PC-9 (cell line): ENCODE measurements at regions not wholly inside any gene's neighbourhood (a gene's known extent, or its start where the extent isn't known, plus 50 kb on each side); places are given as distances from the start of the nearest gene placed in this dataset.

Experiments
- BruUV-seq: library from RNA; stranded (reverse); fragments of 400-500 nt; replicated peaks from 2 replicates; lab custom pipeline; 2021; lab: Mats Ljungman, UMichigan
- CTCF ChIA-PET: fragments of 300-600 bp; sonication (Branson Sonifier 250); formaldehyde crosslinking; loops from one replicate; lab custom pipeline; 2022; ENCODE audit warnings: antibody characterized with exemption; lab: Charles Lee
- POLR2A ChIA-PET: fragments of 300-600 bp; sonication (Branson Sonifier 250); formaldehyde crosslinking; loops from one replicate; lab custom pipeline; 2022; ENCODE audit warnings: antibody characterized with exemption; ENCODE audit not compliant: unreplicated experiment; lab: Charles Lee
- DNase-seq, 2 experiments: peaks; one replicate each; pipeline versions ENCODE4 v3.0.0 to v3.0.0-alpha.2; 2015 to 2022; ENCODE audit warnings: mixed read lengths in 1 of 2
- H2AFZ ChIP-seq: fragments of 200-600 bp; sonication (generic); 2 replicates; pipeline ENCODE4 v1.8.1; 2017; ENCODE audit warnings: antibody characterized with exemption
- H3F3A ChIP-seq: fragments of 200-600 bp; sonication (generic); 2 replicates; pipeline ENCODE4 v1.8.1; 2017; ENCODE audit warnings: antibody characterized with exemption, mild to moderate bottlenecking, low read depth; ENCODE audit not compliant: insufficient read depth
- H3K27ac ChIP-seq: fragments of 200-600 bp; sonication (generic); 2 replicates; pipeline ENCODE4 v1.6.1; 2016; ENCODE audit warnings: mixed run types
- H3K27me3 ChIP-seq: fragments of 200-600 bp; sonication (generic); 2 replicates; pipeline ENCODE4 v1.6.1; 2016; ENCODE audit warnings: low read depth, mixed run types; ENCODE audit not compliant: insufficient read depth
- H3K36me3 ChIP-seq: fragments of 200-600 bp; sonication (generic); 2 replicates; pipeline ENCODE4 v1.6.1; 2016; ENCODE audit warnings: low read depth, mixed run types
- H3K4me1 ChIP-seq: fragments of 200-600 bp; sonication (generic); replicated peaks from 2 replicates; pipeline ENCODE4 v1.6.1; 2016; ENCODE audit warnings: mixed run types; ENCODE audit not compliant: insufficient read depth
- H3K4me2 ChIP-seq: fragments of 200-600 bp; sonication (generic); 2 replicates; pipeline ENCODE4 v1.6.1; 2017; ENCODE audit warnings: mixed run types
- H3K4me3 ChIP-seq: fragments of 200-600 bp; sonication (generic); 2 replicates; pipeline ENCODE4 v1.6.1; 2016; ENCODE audit warnings: mixed run types
- H3K79me2 ChIP-seq: fragments of 200-600 bp; sonication (generic); 2 replicates; pipeline ENCODE4 v1.6.1; 2017; ENCODE audit warnings: low read depth, mixed run types
- H3K9me2 ChIP-seq: fragments of 200-600 bp; sonication (generic); 2 replicates; pipeline ENCODE4 v1.8.1; 2017; ENCODE audit warnings: mild to moderate bottlenecking; ENCODE audit not compliant: insufficient read depth
- H3K9me3 ChIP-seq: fragments of 200-600 bp; sonication (generic); 2 replicates; pipeline ENCODE4 v1.8.1; 2016; ENCODE audit warnings: low read depth; ENCODE audit not compliant: insufficient read depth
- H4K20me1 ChIP-seq: fragments of 200-600 bp; sonication (generic); 2 replicates; pipeline ENCODE4 v1.8.1; 2017; ENCODE audit not compliant: insufficient read depth
- CTCF ChIP-seq: fragments of 200-600 bp; sonication (generic); conservative IDR thresholded peaks from 2 replicates; pipeline ENCODE4 v1.6.1; 2017; ENCODE audit warnings: mixed run types, antibody characterized with exemption, mild to moderate bottlenecking, moderate library complexity
- EZH2 ChIP-seq: fragments of 200-600 bp; sonication (generic); IDR thresholded peaks from 2 replicates; pipeline ENCODE4 v1.8.0; 2017; ENCODE audit warnings: antibody characterized with exemption, low read depth
- intact Hi-C: fragments of 100-400 bp; cut with micrococcal nuclease; formaldehyde crosslinking; loops from one replicate; pipeline ENCODE4 v1.10.0; 2022; ENCODE audit not compliant: unreplicated experiment

- Histone ChIP-seq H2AFZ (no peak overlapping the region), H3K27me3 (peaks cover 5% of the 10 kb centered on the region; the same call in 1 of the 2 replicates), H3K9me3 (no peaks in the 10 kb centered on the region; the same call in 1 of the 2 replicates), H3K4me3 (no peak overlapping the region), H4K20me1 (no peaks in the 10 kb centered on the region), H3F3A (no peaks in the 10 kb centered on the region), H3K36me3 (no peaks in the 10 kb centered on the region), H3K4me2 (no peak overlapping the region), H3K9me2 (no peaks in the 10 kb centered on the region), H3K4me1 (no peaks in the 10 kb centered on the region), H3K27ac (no peak overlapping the region), H3K79me2 (no peaks in the 10 kb centered on the region)
- no TSS peak for BruUV-seq
- DNase-seq = no peak
- POLR2A ChIA-PET = no interaction called here
- intact Hi-C loops = no loop called here
- CTCF ChIA-PET = no interaction called here
- TF ChIP-seq CTCF (no peak), EZH2 (no peak)
Observed at GRCh38 chr12:97757481-97758193, 295.0 kb downstream of the RMST start.

- no peak for DNase-seq
- Histone ChIP-seq H2AFZ (no peak overlapping the region), H3K4me1 (no peaks in the 10 kb centered on the region), H3K79me2 (no peaks in the 10 kb centered on the region), H3F3A (no peaks in the 10 kb centered on the region), H3K27ac (no peak overlapping the region), H3K9me2 (no peaks in the 10 kb centered on the region), H4K20me1 (no peaks in the 10 kb centered on the region), H3K4me3 (no peak overlapping the region), H3K4me2 (no peak overlapping the region), H3K9me3 (no peaks in the 10 kb centered on the region; the same call in 1 of the 2 replicates), H3K36me3 (no peaks in the 10 kb centered on the region), H3K27me3 (peaks cover 5% of the 10 kb centered on the region; the same call in 1 of the 2 replicates)
- POLR2A ChIA-PET = no interaction called here
- CTCF ChIA-PET = no interaction called here
- no TSS peak for BruUV-seq
- no peak for TF ChIP-seq EZH2
- intact Hi-C loops = no loop called here
Observed at GRCh38 chr12:97758194-97758501, 295.5 kb downstream of the RMST start.

GRCh38 chr12:97758586-97758985, 296.0 kb downstream of the RMST start:
- no peak for TF ChIP-seq EZH2
- no peak for TF ChIP-seq CTCF
- no peaks in the 10 kb centered on the region for H3K79me2 ChIP-seq
- no peaks in the 10 kb centered on the region for H3K4me1 ChIP-seq
- ChIA-PET POLR2A (no interaction called here), CTCF (no interaction called here)
- H3K4me2 ChIP-seq = no peak overlapping the region
- no peak for DNase-seq
- H3K27ac ChIP-seq = no peak overlapping the region
- H3K9me3 ChIP-seq = no peaks in the 10 kb centered on the region; the same call in 1 of the 2 replicates
- peaks cover 5% of the 10 kb centered on the region; the same call in 1 of the 2 replicates for H3K27me3 ChIP-seq
- H3K9me2 ChIP-seq = no peaks in the 10 kb centered on the region
- H3K36me3 ChIP-seq = no peaks in the 10 kb centered on the region
- no peak overlapping the region for H2AFZ ChIP-seq
- H3F3A ChIP-seq = no peaks in the 10 kb centered on the region
- intact Hi-C loops = no loop called here
- no TSS peak for BruUV-seq
- no peaks in the 10 kb centered on the region for H4K20me1 ChIP-seq
- no peak overlapping the region for H3K4me3 ChIP-seq

- DNase-seq = no peak
- H3K9me2 ChIP-seq = no peaks in the 10 kb centered on the region
- no peak overlapping the region for H3K4me2 ChIP-seq
- ChIA-PET POLR2A (no interaction called here), CTCF (no interaction called here)
- peaks cover 5% of the 10 kb centered on the region; the same call in 1 of the 2 replicates for H3K27me3 ChIP-seq
- no peaks in the 10 kb centered on the region for H3F3A ChIP-seq
- intact Hi-C loops = no loop called here
- H4K20me1 ChIP-seq = no peaks in the 10 kb centered on the region
- H3K4me1 ChIP-seq = no peaks in the 10 kb centered on the region
- H3K4me3 ChIP-seq = no peak overlapping the region
- H2AFZ ChIP-seq = no peak overlapping the region
- H3K79me2 ChIP-seq = no peaks in the 10 kb centered on the region
- no peak overlapping the region for H3K27ac ChIP-seq
- no peaks in the 10 kb centered on the region for H3K9me3 ChIP-seq
- TF ChIP-seq EZH2 (no peak), CTCF (no peak)
- H3K36me3 ChIP-seq = no peaks in the 10 kb centered on the region
- BruUV-seq = no TSS peak
Observed at GRCh38 chr12:97760601-97761000, 298.0 kb downstream of the RMST start.
